ENCODE measurements at regions not wholly inside any gene's neighbourhood (a gene's known extent, or its start where the extent isn't known, plus 50 kb on each side); places are given as distances from the start of the nearest gene placed in this dataset.

DNA sequence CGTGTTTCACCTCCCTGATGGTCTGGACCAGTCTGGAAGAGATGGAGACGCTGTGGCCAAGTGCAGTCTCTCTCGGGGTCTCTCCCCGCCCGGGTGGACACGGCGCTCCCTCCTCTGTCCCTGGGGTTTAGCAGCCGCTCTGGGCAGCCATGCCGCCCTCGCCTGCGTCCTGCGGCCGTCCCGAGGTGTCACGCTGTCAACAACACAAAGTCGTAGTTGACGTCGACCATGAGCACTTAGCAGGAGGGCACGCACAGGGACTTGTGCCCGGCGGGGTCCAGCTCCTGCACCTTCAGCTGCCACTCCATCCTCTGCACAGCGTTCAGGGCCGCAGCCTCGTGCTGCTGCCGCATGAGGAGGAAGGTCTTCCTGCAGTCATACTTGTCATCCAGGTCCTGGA lies 368.9 kb downstream of the CDH9 start:
- DNase-seq (ENCODE audit: low spot score): no peak

DNA sequence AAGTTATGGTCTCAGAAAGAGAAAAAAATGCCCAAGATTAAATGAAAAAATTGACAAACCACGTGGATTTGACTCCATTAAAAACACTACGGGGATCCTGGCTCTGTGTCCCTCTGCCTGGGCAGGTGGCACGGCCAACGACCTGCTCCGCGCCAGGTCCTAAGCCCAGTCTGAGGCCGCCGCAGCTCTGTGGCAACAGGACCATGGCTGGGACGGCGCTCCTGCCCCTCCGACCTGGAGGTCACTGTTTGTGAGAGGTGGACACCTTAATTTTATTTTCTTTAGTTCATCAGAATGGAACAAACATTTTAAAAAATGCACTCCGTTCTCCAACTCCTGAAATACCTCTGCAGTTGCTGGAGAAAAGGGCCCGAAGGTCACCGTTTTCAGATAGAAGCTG lies 369.4 kb downstream of the CDH9 start:
- DNase-seq (ENCODE audit: low spot score): no peak

DNA sequence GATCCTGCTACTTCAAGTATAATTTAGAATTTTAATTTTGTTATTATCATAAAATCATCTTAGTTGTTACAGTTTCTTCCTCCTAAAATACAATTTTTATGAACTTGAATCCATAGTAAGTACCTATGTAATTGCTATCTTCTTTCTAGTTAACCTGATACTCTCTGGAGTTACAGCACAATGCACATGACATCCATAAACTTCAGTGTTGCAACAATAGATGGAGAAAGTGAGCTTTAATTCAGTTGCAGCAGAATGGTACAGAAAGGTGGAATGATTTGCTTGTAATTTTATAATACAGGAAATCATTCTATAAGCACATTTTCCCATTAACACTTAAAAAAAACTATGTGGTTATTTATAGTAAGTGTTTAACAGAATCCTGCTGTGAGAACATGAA lies 372.0 kb downstream of the CDH9 start:
- DNase-seq (ENCODE audit: low spot score): no peak

DNA sequence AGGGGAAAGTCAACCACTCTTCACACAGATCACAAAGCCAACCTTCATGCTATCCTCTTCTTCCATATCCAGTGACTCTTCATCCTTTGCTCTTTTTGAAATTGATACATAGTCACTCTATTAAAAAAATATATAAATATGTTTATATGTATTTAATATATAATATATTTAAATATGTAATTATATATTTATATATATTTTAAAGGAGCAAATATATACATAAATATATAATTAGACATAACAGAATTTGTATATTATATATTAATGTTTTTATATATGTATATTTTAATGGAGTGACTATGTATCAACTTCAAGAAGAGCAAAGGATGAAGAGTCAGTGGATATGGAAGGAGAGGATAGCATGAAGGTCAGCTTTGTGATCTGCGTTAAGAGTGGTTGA lies 374.9 kb downstream of the CDH9 start:
- no peak for DNase-seq (ENCODE audit: low spot score)

DNA sequence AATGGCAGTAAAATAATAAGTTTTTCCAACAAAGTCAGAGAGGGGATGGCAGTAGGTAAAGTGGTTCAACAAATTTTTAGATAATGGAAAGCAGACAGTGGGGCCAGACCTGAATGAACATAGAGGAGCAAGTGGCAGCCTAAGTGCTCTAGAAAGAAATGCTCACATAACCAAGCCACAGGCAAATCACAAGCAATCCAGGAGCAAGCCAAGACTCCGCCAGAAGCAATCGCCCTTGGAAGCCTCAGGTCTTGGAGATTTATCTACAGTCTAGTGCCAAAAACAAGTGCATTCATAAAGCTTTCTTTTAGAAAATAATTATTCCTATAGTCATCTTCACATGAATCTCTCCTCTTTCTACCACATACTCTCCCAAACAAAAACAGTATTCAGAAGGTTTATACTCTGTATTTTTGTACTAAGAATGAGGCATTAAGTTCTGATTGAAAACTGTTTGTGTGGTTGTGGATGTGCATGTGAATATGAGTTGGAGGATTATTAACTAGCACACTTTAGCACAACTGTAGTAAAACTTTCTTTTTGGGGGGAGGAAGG lies 375.5 kb downstream of the CDH9 start:
- DNase-seq (ENCODE audit: low spot score): no peak

DNA sequence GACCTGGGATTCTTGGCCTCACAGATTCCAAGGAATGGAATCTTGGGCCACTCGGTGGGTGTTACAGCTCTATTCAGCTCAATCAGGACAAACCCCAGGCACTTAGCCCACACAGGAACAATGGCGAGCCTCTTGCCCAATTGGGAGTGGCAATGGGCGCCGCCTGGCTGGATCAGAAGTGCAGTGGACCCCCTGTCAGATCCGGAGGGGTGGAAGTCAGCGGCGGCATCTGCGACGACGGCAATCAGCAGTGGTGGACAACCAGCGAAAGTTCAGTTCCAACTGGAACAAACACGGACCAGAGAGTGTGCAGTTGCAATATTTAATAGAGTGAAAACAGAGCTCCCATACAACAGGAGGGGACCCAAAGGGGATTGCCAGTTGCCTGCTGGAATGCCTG lies 378.3 kb downstream of the CDH9 start:
- DNase-seq (ENCODE audit: low spot score): no peak

DNA sequence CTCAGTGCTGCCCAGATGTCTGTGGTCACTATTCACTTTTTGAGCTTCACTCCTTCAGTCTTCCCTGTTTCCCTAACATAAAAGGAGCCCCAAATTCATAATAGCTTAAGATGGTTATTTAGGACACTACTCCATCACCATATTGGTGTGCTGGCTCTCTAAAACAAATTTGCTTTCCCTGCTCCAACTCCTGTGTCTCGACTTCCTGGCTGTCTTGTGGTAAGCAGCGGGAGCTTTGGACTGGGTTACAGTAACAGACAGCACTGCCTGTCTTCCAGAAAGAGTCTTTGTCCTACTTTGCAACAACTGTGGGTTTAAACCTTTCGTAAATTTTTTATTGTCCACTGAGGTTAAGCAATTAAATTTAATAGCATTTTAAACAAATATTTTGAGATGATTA lies 389.4 kb downstream of the CDH9 start:
- no peak for DNase-seq (ENCODE audit: low spot score)

DNA sequence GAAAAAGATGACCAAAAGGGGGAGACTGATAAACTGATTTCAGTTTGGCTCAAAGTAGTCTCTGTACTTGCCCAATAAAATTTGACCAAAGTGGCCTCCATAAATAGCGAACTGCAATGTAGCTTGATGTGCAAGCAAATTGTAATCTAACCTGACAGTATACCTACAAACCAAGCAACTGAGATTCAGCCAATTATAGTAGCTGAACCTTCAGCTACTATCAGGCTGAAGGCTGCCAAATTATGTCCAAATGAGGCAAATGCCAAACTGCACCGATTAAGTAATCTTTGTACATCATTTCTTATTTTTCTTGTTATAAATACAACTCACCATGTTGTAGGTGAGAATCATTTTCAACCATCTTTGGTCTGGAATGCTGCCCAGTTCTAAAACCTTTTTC lies 390.6 kb downstream of the CDH9 start:
- DNase-seq (ENCODE audit: low spot score): no peak

DNA sequence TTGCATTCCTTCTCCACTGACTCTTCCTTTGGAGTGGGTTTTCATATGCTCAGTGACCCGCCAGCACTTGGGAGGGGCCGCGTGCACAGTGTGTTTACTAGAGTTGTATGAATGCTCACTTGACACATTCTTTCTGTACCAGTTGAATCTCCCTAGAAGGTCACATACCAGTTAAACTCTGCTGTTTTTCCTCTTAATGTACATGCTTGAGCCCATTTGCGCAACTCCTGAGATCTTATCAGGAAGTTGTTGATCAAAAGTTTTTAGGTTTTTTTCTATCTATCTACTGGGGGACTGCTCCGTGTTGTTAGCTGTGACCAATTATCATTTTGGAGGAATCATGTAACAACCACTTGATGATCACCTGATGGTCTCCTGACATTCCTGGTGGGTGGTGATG lies 392.7 kb downstream of the CDH9 start:
- no peak for DNase-seq (ENCODE audit: low spot score)

DNA sequence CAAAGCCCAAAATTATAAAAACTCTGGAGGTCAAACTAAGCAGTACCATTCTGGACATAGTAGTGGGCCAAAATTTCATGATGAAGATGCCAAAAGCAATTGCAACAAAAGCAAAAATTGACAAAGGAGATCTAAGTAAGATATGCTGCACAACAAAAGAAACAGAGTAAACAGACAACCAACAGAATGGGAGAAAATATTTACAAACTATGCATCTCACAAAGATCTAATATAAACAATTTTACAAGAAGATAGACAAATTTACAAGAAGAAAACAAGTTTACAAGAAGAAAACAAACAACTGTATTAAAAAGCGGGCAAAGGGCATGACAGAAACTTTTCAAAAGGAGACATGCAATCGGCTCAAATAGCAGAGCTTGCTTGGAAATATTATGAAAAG lies 396.9 kb downstream of the CDH9 start:
- no peak for DNase-seq (ENCODE audit: low spot score)

DNA sequence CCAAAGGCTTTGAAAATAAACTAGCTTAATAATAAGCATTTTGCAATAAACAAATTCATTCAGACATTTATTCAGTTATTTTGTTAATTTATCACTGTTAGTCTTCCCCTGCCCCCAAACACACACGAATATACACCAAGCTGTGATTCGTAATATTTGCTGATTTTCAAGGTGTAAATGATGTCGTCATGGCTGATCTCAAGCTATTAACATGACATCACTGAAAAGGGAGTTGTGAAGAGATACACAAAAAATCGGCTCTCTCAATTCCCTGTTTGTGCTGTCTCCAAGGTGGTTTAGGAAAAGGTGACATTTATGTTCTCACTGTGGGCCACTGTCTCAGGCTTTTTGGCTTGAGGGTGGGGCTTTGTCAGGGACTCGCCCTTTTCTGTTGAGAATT lies 413.3 kb downstream of the CDH9 start:
- DNase-seq (ENCODE audit: low spot score): no peak

DNA sequence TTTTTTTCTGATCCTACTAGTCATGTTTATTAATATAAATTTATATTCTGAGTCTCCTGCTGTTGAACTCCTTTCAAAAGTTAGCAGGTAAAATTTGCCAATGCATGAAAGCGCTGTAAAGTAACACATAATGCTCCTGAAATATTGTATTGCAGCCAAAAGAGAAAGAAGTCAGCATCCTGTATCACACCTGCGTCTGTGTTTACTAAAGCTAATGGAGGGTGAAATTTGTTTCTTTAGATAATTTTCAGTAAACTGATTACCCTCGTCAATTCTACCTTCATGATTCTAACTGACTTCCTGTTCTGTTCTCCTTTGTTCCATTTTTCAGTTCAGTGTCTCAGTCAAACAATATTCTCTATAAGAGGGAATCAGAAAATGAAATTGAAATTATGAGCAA lies 415.4 kb downstream of the CDH9 start:
- DNase-seq (ENCODE audit: low spot score): no peak

DNA sequence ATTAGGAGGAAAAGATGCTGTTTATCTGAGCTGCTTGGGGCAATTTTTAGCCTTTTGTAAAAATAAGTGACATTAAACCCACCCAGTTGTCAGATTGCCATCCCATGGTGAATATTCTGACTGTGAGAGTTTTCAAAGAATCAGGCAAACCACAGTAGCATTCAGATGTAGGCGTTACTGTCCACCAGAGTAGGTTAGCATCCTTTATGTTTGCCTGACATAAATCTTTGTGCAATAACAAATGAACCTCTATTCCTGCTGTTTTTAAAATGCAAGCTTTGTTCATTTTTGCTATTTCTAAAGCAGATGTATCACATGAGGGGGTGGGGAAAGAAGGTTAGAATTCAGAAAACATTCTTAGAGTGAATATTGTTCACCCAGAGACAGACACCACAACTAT lies 427.8 kb downstream of the CDH9 start:
- DNase-seq (ENCODE audit: low spot score): no peak

DNA sequence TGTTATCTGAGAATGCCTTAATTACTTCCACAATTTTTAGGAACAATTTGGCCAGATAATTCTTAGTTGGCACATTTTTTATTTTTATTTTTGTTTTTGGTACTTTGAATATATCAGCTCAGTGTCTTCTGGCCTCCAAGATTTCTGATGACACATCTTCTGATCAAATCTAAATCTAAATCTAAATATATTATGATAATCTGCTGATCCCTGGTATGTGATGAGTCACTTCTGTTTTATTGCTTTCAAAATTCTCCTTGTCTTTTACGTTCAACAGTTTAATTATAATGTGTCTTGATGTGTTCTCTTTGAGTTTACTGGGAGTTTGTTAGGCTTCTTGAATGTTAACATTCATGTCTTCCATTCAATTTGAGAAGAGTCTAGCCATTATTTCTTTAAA lies 436.8 kb downstream of the CDH9 start:
- DNase-seq (ENCODE audit: low spot score): no peak

DNA sequence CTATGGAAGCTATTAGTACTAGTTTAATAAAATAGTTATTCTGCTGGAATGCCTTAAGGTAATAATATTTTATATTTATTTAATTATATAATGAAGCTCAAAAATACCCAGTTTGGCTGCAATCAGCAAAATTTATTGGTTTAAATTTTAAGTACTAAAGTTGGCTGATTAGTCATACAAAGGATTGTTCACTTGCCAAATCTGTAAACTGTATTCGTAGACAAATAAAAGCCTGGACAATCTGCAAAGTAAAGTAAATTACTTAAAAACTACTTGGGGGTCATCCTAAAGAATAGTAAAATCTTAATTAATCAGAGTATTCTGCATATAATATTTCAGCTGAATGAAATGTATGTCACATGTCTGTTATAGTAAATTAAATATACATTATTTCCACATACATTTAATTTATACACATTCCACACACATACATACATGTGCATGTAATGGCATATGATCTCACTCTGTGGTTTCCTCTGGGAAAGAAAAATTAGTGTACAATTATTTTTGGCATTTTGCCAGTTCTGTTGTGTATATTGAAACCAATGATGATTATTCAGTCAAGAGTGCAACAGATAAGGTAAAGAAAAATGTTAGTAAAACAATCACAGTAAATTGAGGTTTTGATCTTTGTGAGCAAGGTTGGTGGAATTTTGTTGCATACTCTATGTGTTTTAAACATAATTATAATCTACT lies 455.9 kb downstream of the CDH9 start:
- no peak for DNase-seq (ENCODE audit: low spot score)

DNA sequence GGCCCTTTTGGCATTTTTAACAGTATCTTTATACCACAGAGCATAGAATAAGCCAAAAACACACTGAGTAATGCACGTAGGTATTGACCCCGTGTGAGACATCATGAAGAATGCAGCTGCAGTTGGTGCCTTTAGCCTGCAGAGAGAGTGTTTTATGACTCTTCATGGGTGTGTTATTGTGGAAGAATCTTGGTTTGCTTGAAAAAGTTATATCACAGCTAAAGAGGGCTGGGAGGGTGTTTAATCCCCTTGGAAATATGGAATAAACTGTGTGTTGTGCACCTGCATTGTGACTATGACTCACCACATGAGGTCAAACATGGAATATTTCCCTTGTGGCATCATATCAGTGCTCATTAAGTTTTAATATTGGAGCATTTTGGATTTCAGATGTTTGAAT lies 458.7 kb downstream of the CDH9 start:
- DNase-seq (ENCODE audit: low spot score): no peak

DNA sequence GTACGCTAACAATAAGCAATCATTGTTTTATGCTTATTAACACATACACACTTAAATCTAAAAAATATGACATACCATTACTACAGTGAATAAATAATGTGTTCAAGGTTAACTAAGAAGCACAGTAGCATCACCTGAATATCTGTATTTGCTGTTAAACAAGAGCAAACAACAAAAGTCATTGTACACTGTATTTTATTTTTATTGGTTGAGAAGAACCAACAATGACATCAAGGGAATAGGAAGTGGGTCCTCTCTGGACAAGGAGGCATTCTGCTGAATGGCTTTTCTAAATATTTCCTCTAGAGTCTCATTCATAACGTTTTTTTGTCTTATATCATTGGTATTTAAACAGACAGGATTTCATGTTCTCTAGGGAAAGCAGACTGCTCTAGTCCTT lies 460.4 kb downstream of the CDH9 start:
- DNase-seq (ENCODE audit: low spot score): no peak

DNA sequence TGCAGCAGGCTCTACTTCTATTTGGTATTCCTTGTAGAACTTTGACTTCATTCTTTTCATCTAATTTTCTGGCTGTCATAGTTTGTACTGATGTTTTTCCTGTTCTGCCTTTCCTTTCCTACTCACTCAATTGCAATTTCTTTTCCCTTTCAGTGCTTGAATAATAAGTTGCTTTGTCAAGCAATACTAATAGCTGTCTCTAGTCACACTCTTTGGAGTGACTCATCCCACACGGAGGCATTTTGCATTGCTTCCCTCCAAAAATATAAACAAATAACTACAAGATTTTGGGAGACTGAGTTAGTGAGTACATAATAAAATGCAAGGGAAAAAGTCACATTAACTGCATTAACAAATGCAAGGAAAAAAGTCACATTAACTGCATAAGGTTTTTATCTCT lies 465.9 kb downstream of the CDH9 start:
- no peak for DNase-seq (ENCODE audit: low spot score)

DNA sequence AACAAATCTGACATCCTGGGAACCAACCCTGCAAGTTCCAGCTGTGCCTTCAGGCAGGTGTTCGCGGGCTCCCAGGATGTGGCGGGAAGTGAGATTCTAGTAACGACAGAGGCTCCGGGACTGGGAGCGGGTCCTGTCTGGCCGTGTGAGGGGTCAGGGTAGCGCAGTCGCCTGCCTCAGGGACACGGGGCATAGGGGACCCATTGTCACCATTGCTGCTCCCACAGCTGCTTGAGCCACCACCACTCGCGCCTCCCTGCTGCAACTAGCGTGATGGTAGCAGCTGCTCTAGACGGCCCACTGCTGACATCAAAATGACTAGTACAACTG lies 468.5 kb downstream of the CDH9 start:
- no peak for DNase-seq (ENCODE audit: low spot score)

DNA sequence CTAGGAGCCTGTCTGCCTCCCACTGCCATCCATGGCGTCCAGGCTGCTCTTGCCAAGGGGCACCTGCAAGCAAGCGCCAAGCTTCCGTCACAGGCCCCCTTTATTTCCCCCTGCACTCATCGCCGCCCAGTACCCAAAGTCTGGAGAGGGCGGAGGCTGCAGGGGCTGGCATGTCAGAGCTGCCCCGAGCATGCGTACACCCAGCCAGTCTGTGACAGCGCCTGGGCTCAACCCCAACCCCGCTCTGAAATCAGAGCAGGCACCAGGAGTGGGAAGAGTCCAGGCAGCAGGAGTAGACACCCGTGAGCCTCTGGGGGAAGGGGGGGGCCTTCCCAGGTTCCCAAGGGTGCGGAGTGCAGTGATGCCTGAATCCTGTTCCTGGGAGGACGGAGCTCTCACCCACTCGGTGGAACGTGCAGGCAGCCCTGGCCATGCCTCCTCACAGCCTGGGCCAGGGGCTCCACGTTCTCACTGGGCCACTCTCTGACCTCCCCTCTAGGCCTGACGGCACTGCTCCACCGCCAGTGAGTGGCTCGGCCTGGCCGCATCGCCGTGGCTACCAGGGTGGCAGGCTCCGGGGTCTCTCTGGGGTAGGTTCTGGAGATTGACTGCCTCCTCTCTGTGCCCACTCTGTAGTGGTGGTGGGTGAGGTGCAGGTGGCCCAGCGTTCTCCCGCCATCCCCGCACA lies 469.0 kb downstream of the CDH9 start:
- DNase-seq (ENCODE audit: low spot score): no peak

DNA sequence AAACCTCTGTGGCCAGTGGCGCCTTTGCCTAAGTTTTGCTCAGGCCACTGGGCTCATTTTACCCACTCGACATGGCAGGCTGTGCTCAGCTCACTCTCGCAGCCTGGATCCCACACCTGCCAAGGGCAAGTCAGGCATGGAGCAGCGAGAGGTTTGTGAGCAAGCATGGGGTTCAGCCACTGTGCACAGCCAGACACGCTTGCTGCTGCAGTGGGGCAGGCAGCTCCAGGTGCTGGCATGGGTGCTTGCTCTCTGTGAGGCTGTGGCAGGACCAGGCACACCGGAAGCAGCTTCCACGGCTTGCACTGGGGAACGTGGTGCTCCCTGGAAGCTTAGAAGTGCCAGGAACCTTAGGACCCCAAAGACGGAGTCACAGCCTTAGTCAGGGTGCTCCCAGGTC lies 470.1 kb downstream of the CDH9 start:
- no peak for DNase-seq (ENCODE audit: low spot score)

DNA sequence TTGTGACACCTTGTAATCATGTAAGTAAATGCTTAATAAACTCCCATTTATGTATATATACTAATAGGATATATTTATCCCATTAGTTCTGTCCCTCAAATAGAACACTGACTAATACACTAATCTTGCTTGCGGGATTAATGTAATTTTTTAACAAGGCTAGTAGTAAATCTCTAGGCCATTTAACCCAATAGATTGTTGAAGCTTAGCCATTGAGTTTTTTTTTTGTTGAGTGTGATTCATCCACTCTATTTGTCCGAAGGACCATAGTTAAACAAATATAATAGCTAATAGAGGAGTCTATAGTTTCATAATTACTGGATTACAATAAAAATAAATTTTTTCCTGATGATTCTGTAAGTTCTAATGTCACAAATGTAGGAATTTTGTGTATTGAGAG lies 474.4 kb downstream of the CDH9 start:
- no peak for DNase-seq (ENCODE audit: low spot score)

DNA sequence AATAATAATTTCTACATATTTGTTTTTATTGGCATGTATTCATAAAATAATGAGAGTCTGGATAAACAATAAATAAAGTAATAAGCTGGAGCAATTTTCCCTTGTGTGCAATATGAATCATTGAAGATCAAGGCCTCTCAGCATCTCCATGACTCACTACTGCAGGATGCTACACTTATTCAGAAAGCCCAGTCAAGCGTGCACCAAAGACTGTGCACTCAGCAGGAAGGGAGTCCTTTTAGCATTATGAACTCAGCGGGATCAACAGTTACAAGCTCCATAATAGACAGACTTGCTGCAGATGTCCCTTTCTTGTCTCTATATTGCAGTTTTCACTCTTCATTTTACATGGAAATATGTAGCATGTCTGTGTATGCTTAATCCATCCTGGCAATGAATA lies 485.3 kb downstream of the CDH9 start:
- DNase-seq (ENCODE audit: low spot score): no peak

DNA sequence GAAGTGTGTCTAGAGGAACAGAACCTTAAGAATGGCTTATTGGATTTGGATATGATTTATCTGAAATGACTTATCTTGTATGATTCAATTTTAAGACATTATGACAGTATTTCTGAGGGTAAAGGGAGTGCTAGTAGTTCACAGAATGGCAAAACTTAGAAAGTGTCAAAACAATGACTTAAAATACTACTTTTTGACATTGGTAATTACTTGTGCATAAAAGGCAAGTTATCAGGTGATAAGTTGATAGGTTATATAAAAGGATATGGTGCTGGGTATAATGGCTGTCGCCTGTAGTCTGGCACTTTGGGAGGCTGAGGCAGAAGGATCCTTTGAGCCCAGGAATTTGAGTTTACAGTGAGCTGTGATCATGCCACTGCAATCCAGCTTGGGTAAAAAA lies 494.4 kb downstream of the CDH9 start:
- DNase-seq (ENCODE audit: low spot score): peak; percentile 10
